WTC11 (cell line): ENCODE measurements at regions not wholly inside any gene's neighbourhood (a gene's known extent, or its start where the extent isn't known, plus 50 kb on each side); places are given as distances from the start of the nearest gene placed in this dataset.

Source experiments
- CREB1 ChIP-seq: sonication (generic); formaldehyde crosslinking; IDR thresholded peaks from 2 replicates; pipeline ENCODE4 v1.8.0; 2023; ENCODE audit warnings: mild to moderate bottlenecking, missing genetic modification reagents
- CTCF ChIP-seq: fragments of 200-600 bp; IDR thresholded peaks from 2 replicates; pipeline ENCODE4 v1.8.0; 2022; ENCODE audit warnings: antibody characterized with exemption
- ETV6 ChIP-seq: sonication (generic); formaldehyde crosslinking; IDR thresholded peaks from 2 replicates; pipeline ENCODE4 v1.8.1; 2022; ENCODE audit warnings: mild to moderate bottlenecking, missing genetic modification reagents
- FOXP4 ChIP-seq: sonication (generic); formaldehyde crosslinking; IDR thresholded peaks from 2 replicates; pipeline ENCODE4 v1.8.0; 2022; ENCODE audit warnings: mild to moderate bottlenecking, missing genetic modification reagents
- NFYB ChIP-seq: sonication (generic); formaldehyde crosslinking; conservative IDR thresholded peaks from 2 replicates; pipeline ENCODE4 v1.8.0; 2022; ENCODE audit warnings: low read depth, missing genetic modification reagents
- NR2C2 ChIP-seq: sonication (generic); formaldehyde crosslinking; IDR thresholded peaks from 2 replicates; pipeline ENCODE4 v1.8.0; 2022; ENCODE audit warnings: mild to moderate bottlenecking, missing genetic modification reagents
- NR3C1 ChIP-seq: sonication (generic); formaldehyde crosslinking; conservative IDR thresholded peaks from 2 replicates; pipeline ENCODE4 v1.8.1; 2023; ENCODE audit warnings: low read depth, mild to moderate bottlenecking, missing genetic modification reagents
- SMAD4 ChIP-seq: sonication (generic); formaldehyde crosslinking; IDR thresholded peaks from 2 replicates; pipeline ENCODE4 v1.8.0; 2022; ENCODE audit warnings: mild to moderate bottlenecking, missing genetic modification reagents
- SP1 ChIP-seq: sonication (generic); formaldehyde crosslinking; conservative IDR thresholded peaks from 2 replicates; pipeline ENCODE4 v1.8.1; 2022; ENCODE audit warnings: missing genetic modification reagents
- STAT6 ChIP-seq: sonication (generic); formaldehyde crosslinking; conservative IDR thresholded peaks from 2 replicates; pipeline ENCODE4 v1.8.1; 2023; ENCODE audit warnings: mild to moderate bottlenecking, low read depth, missing genetic modification reagents, moderate library complexity
- TP53 ChIP-seq: sonication (generic); formaldehyde crosslinking; IDR thresholded peaks from 2 replicates; pipeline ENCODE4 v1.8.1; 2023; ENCODE audit warnings: mild to moderate bottlenecking, missing genetic modification reagents
- USF1 ChIP-seq: sonication (generic); formaldehyde crosslinking; IDR thresholded peaks from 2 replicates; pipeline ENCODE4 v1.8.0; 2022; ENCODE audit warnings: mild to moderate bottlenecking, missing genetic modification reagents
- ZNF317 ChIP-seq: sonication (generic); formaldehyde crosslinking; IDR thresholded peaks from 2 replicates; pipeline ENCODE4 v1.8.1; 2023; ENCODE audit warnings: low read depth, mild to moderate bottlenecking, moderate library complexity, missing genetic modification reagents, borderline replicate concordance

- TF ChIP-seq CTCF = no peak
- TF ChIP-seq ZNF317 (CRISPR knock-in tag) = no peak
- no peak for TF ChIP-seq CREB1 (CRISPR knock-in tag)
- no peak for TF ChIP-seq NFYB (CRISPR knock-in tag)
- no peak for TF ChIP-seq NR3C1 (CRISPR knock-in tag)
- no peak for TF ChIP-seq USF1 (CRISPR knock-in tag)
- TF ChIP-seq ETV6 = no peak
- no peak for TF ChIP-seq NR2C2
- no peak for TF ChIP-seq TP53 (CRISPR knock-in tag)
- TF ChIP-seq STAT6 (CRISPR knock-in tag) = no peak
- TF ChIP-seq FOXP4 (CRISPR knock-in tag) = no peak
- TF ChIP-seq SMAD4 = no peak
- no peak for TF ChIP-seq SP1 (CRISPR knock-in tag)
These were observed 1048.5 kb downstream of the GALC start for GRCh38 chr14:86944434-86944833.
